Ovary (tissue), 7 donors: ENCODE measurements at regions not wholly inside any gene's neighbourhood (a gene's known extent, or its start where the extent isn't known, plus 50 kb on each side); places are given as distances from the start of the nearest gene placed in this dataset.

Source experiments
- DNase-seq, 5 donors: peaks; one replicate each; pipeline ENCODE4 v3.0.0-alpha.2; 2019 to 2020
- H3K27ac ChIP-seq, 2 donors: fragments of 200-600 bp; one replicate each; pipeline versions ENCODE4 v1.5.1 to v1.8.0; 2019 to 2022
- H3K27me3 ChIP-seq: fragments of 200-600 bp; one replicate; pipeline ENCODE4 v1.8.0; 2022
- H3K36me3 ChIP-seq: fragments of 200-600 bp; sonication (generic); one replicate; pipeline ENCODE4 v1.5.1; 2019
- H3K4me1 ChIP-seq: one replicate; pipeline ENCODE4 v1.8.1; 2013; ENCODE audit warnings: mild to moderate bottlenecking, moderate library complexity; ENCODE audit not compliant: insufficient read depth
- H3K4me3 ChIP-seq: fragments of 200-600 bp; sonication (generic); one replicate; pipeline ENCODE4 v1.5.1; 2017
- H3K9me3 ChIP-seq, 2 donors: fragments of 200-600 bp in 1 of 2; sonication (generic) in 1 of 2; one replicate each; pipeline versions ENCODE4 v1.5.1 to v1.8.1; 2013 to 2019; ENCODE audit warnings: mild to moderate bottlenecking in 1 of 2, moderate library complexity in 1 of 2
- CTCF ChIP-seq, 3 donors: fragments of 450-650 bp in 2 of 3; fragments of 200-600 bp in 1 of 3; IDR thresholded peaks; one replicate each; pipeline versions ENCODE4 v1.5.1 to v1.8.0; 2016 to 2022; ENCODE audit warnings: antibody characterized with exemption in 3 of 3, mild to moderate bottlenecking in 1 of 3
- EP300 ChIP-seq: sonication (generic); formaldehyde crosslinking; IDR thresholded peaks from one replicate; pipeline ENCODE4 v1.6.1; 2017; ENCODE audit warnings: antibody characterized with exemption
- POLR2A ChIP-seq: fragments of 450-650 bp; IDR thresholded peaks from one replicate; pipeline ENCODE4 v1.6.1; 2017; ENCODE audit warnings: antibody characterized with exemption, mild to moderate bottlenecking, moderate library complexity
- WGBS, 3 donors: extraction: QIAGEN DNeasy Blood & Tissue Kit in 1 of 3; methylation state at CpG; one replicate each; pipeline versions ENCODE4 v1.1.5 to v1.1.7; 2013 to 2017; 5-methylcytosine and 5-hydroxymethylcytosine counted together
- intact Hi-C, 4 donors: fragments of 100-400 bp; cut with DNase I; formaldehyde crosslinking; loops; one replicate each; pipeline versions ENCODE4 v1.11.0 to v1.15.1; 2022 to 2023
- donor health status: DM: no; HTN: no; CAD: no; lungs with moderate emphysema.
- donor health status: DM: no; HTN: no; CAD: no.
- donor health status: Bipolar disorder and iron deficiency.
- donor health status: DM: no; HTN: no; CAD: no.
- donor health status: DM: yes; HTN: yes; CAD: no.

- no peak for TF ChIP-seq CTCF (IDR thresholded peaks at IDR 0.05)
- no peak for TF ChIP-seq POLR2A
- no peak for TF ChIP-seq EP300
- Histone ChIP-seq H3K4me3 (no peak overlapping the region), H3K27me3 (no peaks in the 10 kb centered on the region), H3K9me3 (no peaks in the 10 kb centered on the region), H3K27ac (no peak overlapping the region), H3K4me1 (no peaks in the 10 kb centered on the region), H3K36me3 (no peaks in the 10 kb centered on the region)
- intact Hi-C loops, result no loop called here
- WGBS, 3 donors, result 98% methylated on average over 2 of the region's 2 CpGs
- no peak for DNase-seq
Observed at GRCh38 chr2:65628156-65628555, 195.8 kb upstream of the SPRED2 start.

GRCh38 chr2:65626831-65627230, 194.4 kb upstream of the SPRED2 start:
- H3K9me3 ChIP-seq, result no peaks in the 10 kb centered on the region
- no peak for DNase-seq
- no peaks in the 10 kb centered on the region for H3K4me1 ChIP-seq
- H3K4me3 ChIP-seq, result no peak overlapping the region
- intact Hi-C loops, result no loop called here
- no peak for TF ChIP-seq CTCF (IDR thresholded peaks at IDR 0.05)
- TF ChIP-seq POLR2A, result no peak
- no peak for TF ChIP-seq EP300
- H3K27ac ChIP-seq, result no peak overlapping the region
- no peaks in the 10 kb centered on the region for H3K27me3 ChIP-seq
- H3K36me3 ChIP-seq, result no peaks in the 10 kb centered on the region

GRCh38 chr2:65625982-65626381, 193.6 kb upstream of the SPRED2 start:
- intact Hi-C loops, result no loop called here
- Histone ChIP-seq H3K4me1 (no peaks in the 10 kb centered on the region), H3K27ac (no peak overlapping the region), H3K27me3 (no peaks in the 10 kb centered on the region), H3K36me3 (no peaks in the 10 kb centered on the region), H3K9me3 (no peaks in the 10 kb centered on the region), H3K4me3 (no peak overlapping the region)
- no peak for DNase-seq
- no peak for TF ChIP-seq EP300

GRCh38 chr2:65622951-65623535, 190.6 kb upstream of the SPRED2 start:
- Histone ChIP-seq H3K4me1 (no peaks in the 10 kb centered on the region), H3K36me3 (no peaks in the 10 kb centered on the region), H3K9me3 (no peaks in the 10 kb centered on the region), H3K4me3 (no peak overlapping the region), H3K27ac (no peak overlapping the region), H3K27me3 (no peaks in the 10 kb centered on the region)
- DNase-seq, result no peak
- 86 to 93% (median 91%) methylated on average over 4 of the region's 4 CpGs for WGBS, 3 donors
- intact Hi-C loops, result no loop called here
- TF ChIP-seq CTCF (IDR thresholded peaks at IDR 0.05), result no peak
- TF ChIP-seq POLR2A, result no peak
- TF ChIP-seq EP300, result no peak

- H3K27me3 ChIP-seq, result no peaks in the 10 kb centered on the region
- H3K27ac ChIP-seq, result no peak overlapping the region
- intact Hi-C loops, result no loop called here
- 5 to 8% (median 6%) methylated on average over 1 of the region's 1 CpG for WGBS, 3 donors
- no peak overlapping the region for H3K4me3 ChIP-seq
- no peaks in the 10 kb centered on the region for H3K9me3 ChIP-seq
- H3K4me1 ChIP-seq, result no peaks in the 10 kb centered on the region
- DNase-seq, result no peak
- no peaks in the 10 kb centered on the region for H3K36me3 ChIP-seq
- no peak for TF ChIP-seq CTCF (IDR thresholded peaks at IDR 0.05)
- no peak for TF ChIP-seq POLR2A
Observed at GRCh38 chr2:65622499-65622898, 190.1 kb upstream of the SPRED2 start.
